Naive thymus-derived CD4-positive, alpha-beta T cell (primary cell): ENCODE measurements at regions not wholly inside any gene's neighbourhood (a gene's known extent, or its start where the extent isn't known, plus 50 kb on each side); places are given as distances from the start of the nearest gene placed in this dataset.

ENCODE experiments used
- ATAC-seq: fragments of 150-1000 bp; cut with Tn5 transposase; 2 replicates; pipeline ENCODE4 v1.10.0; 2021; ENCODE audit warnings: mild to moderate bottlenecking, moderate library complexity
- CTCF ChIA-PET: fragments of 350-600 bp; sonication (Branson Sonifier 250); formaldehyde crosslinking; loops from one replicate; lab custom pipeline; 2021; ENCODE audit warnings: antibody characterized with exemption; lab: Charles Lee
- POLR2A ChIA-PET: fragments of 350-600 bp; sonication (Branson Sonifier 250); formaldehyde crosslinking; loops from one replicate; lab custom pipeline; 2021; ENCODE audit warnings: antibody characterized with exemption, inconsistent platforms; lab: Charles Lee
- DNase-seq, 9 donors: peaks; one replicate each; pipeline versions ENCODE4 v3.0.0 to v3.0.0-alpha.2; 2020 to 2022; ENCODE audit warnings: mixed read lengths in 1 of 9
- H3K27ac ChIP-seq: one replicate; pipeline ENCODE4 v1.7.0; 2013; ENCODE audit warnings: mild to moderate bottlenecking, low read depth, low read length, moderate library complexity
- H3K27me3 ChIP-seq, 2 donors: one replicate each; pipeline ENCODE4 v1.7.0; 2013; ENCODE audit warnings: low read length in 2 of 2, mild to moderate bottlenecking in 2 of 2, moderate library complexity in 2 of 2; ENCODE audit not compliant: control insufficient read depth in 2 of 2, insufficient read depth in 2 of 2
- H3K36me3 ChIP-seq, 3 experiments: 1 replicate in 2 of 3; 2 replicates in 1 of 3; pipeline ENCODE4 v1.7.0; 2013; ENCODE audit warnings: low read length in 3 of 3, mild to moderate bottlenecking in 3 of 3, moderate library complexity in 1 of 3; ENCODE audit not compliant: insufficient read depth in 3 of 3, control insufficient read depth in 2 of 3
- H3K4me1 ChIP-seq, 2 donors: one replicate each; pipeline ENCODE4 v1.7.0; 2013; ENCODE audit warnings: low read length in 2 of 2, mild to moderate bottlenecking in 2 of 2, moderate library complexity in 1 of 2; ENCODE audit not compliant: control insufficient read depth in 2 of 2, insufficient read depth in 2 of 2
- H3K4me3 ChIP-seq: 2 replicates; pipeline ENCODE4 v1.7.0; 2013; ENCODE audit warnings: mild to moderate bottlenecking, low read length
- H3K9me3 ChIP-seq, 3 experiments: 1 replicate in 2 of 3; 2 replicates in 1 of 3; pipeline ENCODE4 v1.7.0; 2013; ENCODE audit warnings: low read length in 3 of 3; ENCODE audit not compliant: control insufficient read depth in 2 of 3
- H3K27ac Mint-ChIP-seq, 9 donors: one replicate each; pipeline ENCODE4 v1.8.0; 2020 to 2022; ENCODE audit warnings: mixed read lengths in 9 of 9, mild to moderate bottlenecking in 8 of 9, moderate library complexity in 5 of 9, inconsistent platforms in 2 of 9
- H3K27me3 Mint-ChIP-seq, 5 donors: one replicate each; pipeline ENCODE4 v1.8.0; 2021 to 2022; ENCODE audit warnings: mixed read lengths in 5 of 5, mild to moderate bottlenecking in 1 of 5
- H3K36me3 Mint-ChIP-seq, 5 donors: one replicate each; pipeline ENCODE4 v1.8.0; 2020 to 2022; ENCODE audit warnings: mixed read lengths in 5 of 5, mild to moderate bottlenecking in 3 of 5, inconsistent platforms in 1 of 5
- H3K4me1 Mint-ChIP-seq, 7 donors: one replicate each; pipeline ENCODE4 v1.8.0; 2020 to 2022; ENCODE audit warnings: mixed read lengths in 7 of 7, mild to moderate bottlenecking in 3 of 7, inconsistent platforms in 1 of 7
- H3K4me3 Mint-ChIP-seq, 10 donors: one replicate each; pipeline ENCODE4 v1.8.0; 2020 to 2022; ENCODE audit warnings: mild to moderate bottlenecking in 10 of 10, mixed read lengths in 10 of 10, moderate library complexity in 6 of 10, inconsistent platforms in 2 of 10
- H3K9me3 Mint-ChIP-seq, 11 donors: one replicate each; pipeline ENCODE4 v1.8.0; 2020 to 2022; ENCODE audit warnings: mixed read lengths in 11 of 11, mild to moderate bottlenecking in 4 of 11, inconsistent platforms in 1 of 11, moderate library complexity in 1 of 11
- intact Hi-C, 2 donors: fragments of 100-400 bp; cut with micrococcal nuclease; formaldehyde crosslinking; loops; one replicate each; pipeline ENCODE4 v1.15.1; 2023

- Mint-ChIP-seq H3K4me1 (no peaks in the 10 kb centered on the region), H3K36me3 (peaks cover 0 to 10% (median 2%) of the 10 kb centered on the region in 5 donors), H3K27me3 (peaks cover 8 to 68% (median 42%) of the 10 kb centered on the region in 5 donors), H3K9me3 (peaks cover 5 to 31% (median 16%) of the 10 kb centered on the region in 11 donors), H3K4me3 (no peak overlapping the region), H3K27ac (no peak overlapping the region)
- CTCF ChIA-PET: no interaction called here
- ATAC-seq: no peak
- no peak overlapping the region for H3K27ac ChIP-seq
- no peak for DNase-seq
- H3K27me3 ChIP-seq: no peaks in the 10 kb centered on the region
- H3K9me3 ChIP-seq: peaks cover 0 to 6% (median 0%) of the 10 kb centered on the region in 3 experiments
- no peak overlapping the region for H3K4me3 ChIP-seq
- intact Hi-C loops: no loop called here
- no peaks in the 10 kb centered on the region for H3K4me1 ChIP-seq
- POLR2A ChIA-PET: no interaction called here
- no peaks in the 10 kb centered on the region for H3K36me3 ChIP-seq
Measured at GRCh38 chr9:135310134-135310533, 169.4 kb upstream of the PPP1R26 start.

- no peak for ATAC-seq
- POLR2A ChIA-PET: no interaction called here
Measured at GRCh38 chr9:135315572-135315971, 164.0 kb upstream of the PPP1R26 start.

DNA sequence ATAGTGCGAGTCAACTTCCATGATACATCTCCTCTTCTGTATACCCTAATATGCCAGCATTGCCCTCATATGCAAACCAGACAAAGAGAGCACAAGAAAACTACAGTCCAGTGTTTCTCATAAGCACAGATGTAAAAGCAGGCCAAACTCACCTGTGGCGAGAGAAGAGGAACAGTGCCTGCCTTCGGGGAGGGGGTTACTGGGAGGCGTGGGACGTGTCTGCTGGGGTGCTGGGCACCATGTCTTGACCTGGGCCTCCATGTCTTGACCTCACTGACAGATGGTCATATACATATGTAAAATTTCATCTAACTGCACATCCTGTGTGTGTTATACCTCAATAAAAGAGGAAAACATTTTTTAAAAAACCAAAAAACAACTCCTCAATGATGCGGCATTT is 159.3 kb upstream of the PPP1R26 start:
- no peak overlapping the region for H3K27ac Mint-ChIP-seq
- Histone ChIP-seq H3K4me1 (no peaks in the 10 kb centered on the region), H3K4me3 (no peak overlapping the region), H3K27me3 (no peaks in the 10 kb centered on the region), H3K27ac (no peak overlapping the region), H3K9me3 (no peaks in the 10 kb centered on the region), H3K36me3 (no peaks in the 10 kb centered on the region)
- DNase-seq: no peak
- H3K27me3 Mint-ChIP-seq: peaks cover 0 to 12% (median 6%) of the 10 kb centered on the region in 5 donors
- no peaks in the 10 kb centered on the region for H3K4me1 Mint-ChIP-seq
- no peak overlapping the region for H3K4me3 Mint-ChIP-seq
- no peaks in the 10 kb centered on the region for H3K36me3 Mint-ChIP-seq
- no peak for ATAC-seq
- intact Hi-C loops: no loop called here
- CTCF ChIA-PET: no interaction called here
- POLR2A ChIA-PET: interaction anchor here (0.7 kb wide), 1 partner anchor 14 kb away, joined by 3 read pairs; no protein-coding TSS in a partner anchor
- peaks cover 0 to 1% (median 0%) of the 10 kb centered on the region in 11 donors for H3K9me3 Mint-ChIP-seq

More at GRCh38 chr9:135315572-135315971, 164.0 kb upstream of the PPP1R26 start:
- CTCF ChIA-PET: no interaction called here
- Mint-ChIP-seq H3K9me3 (peaks cover 5 to 29% (median 16%) of the 10 kb centered on the region in 11 donors), H3K4me1 (no peaks in the 10 kb centered on the region), H3K27me3 (peaks cover 16 to 30% (median 24%) of the 10 kb centered on the region in 5 donors), H3K36me3 (peaks cover 0 to 7% (median 2%) of the 10 kb centered on the region in 5 donors), H3K27ac (peak overlapping the region in 1 of 9 donors; percentile 65), H3K4me3 (no peak overlapping the region)
- intact Hi-C loops: no loop called here
- no peak for DNase-seq
- Histone ChIP-seq H3K9me3 (peaks cover 0 to 6% (median 0%) of the 10 kb centered on the region in 3 experiments), H3K27ac (no peak overlapping the region), H3K4me3 (no peak overlapping the region), H3K27me3 (no peaks in the 10 kb centered on the region), H3K36me3 (no peaks in the 10 kb centered on the region), H3K4me1 (no peaks in the 10 kb centered on the region)

DNA sequence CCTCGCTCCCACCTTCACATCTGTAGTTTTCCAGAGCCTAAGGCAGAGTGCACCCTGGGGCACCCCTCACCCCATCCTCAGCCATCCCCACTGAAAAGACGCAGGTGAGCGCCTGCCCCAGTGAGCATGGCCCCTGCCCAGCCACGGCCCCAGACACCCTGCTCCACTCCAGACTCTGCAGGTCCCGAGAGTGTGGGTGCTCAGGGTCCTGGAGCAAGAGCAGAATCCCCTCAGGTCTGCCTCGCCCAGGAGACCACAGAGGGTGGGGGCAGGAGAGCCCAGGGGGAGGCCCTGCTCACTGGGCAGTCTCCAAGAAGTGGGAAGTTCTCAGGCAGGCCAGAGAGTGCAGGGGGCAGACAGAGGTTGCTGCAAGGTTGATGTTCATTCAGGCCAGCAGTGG is 158.6 kb upstream of the PPP1R26 start:
- Histone ChIP-seq H3K4me1 (no peaks in the 10 kb centered on the region), H3K27me3 (no peaks in the 10 kb centered on the region), H3K36me3 (no peaks in the 10 kb centered on the region), H3K27ac (no peak overlapping the region), H3K9me3 (no peaks in the 10 kb centered on the region), H3K4me3 (no peak overlapping the region)
- DNase-seq (no peak), ATAC-seq (no peak)
- Mint-ChIP-seq H3K27ac (no peak overlapping the region), H3K4me1 (no peaks in the 10 kb centered on the region), H3K27me3 (peaks cover 0 to 11% (median 6%) of the 10 kb centered on the region in 5 donors), H3K36me3 (no peaks in the 10 kb centered on the region), H3K9me3 (peaks cover 0 to 1% (median 0%) of the 10 kb centered on the region in 11 donors), H3K4me3 (no peak overlapping the region)
- ChIA-PET CTCF (no interaction called here), POLR2A (no interaction called here)
- intact Hi-C loops: no loop called here

DNA sequence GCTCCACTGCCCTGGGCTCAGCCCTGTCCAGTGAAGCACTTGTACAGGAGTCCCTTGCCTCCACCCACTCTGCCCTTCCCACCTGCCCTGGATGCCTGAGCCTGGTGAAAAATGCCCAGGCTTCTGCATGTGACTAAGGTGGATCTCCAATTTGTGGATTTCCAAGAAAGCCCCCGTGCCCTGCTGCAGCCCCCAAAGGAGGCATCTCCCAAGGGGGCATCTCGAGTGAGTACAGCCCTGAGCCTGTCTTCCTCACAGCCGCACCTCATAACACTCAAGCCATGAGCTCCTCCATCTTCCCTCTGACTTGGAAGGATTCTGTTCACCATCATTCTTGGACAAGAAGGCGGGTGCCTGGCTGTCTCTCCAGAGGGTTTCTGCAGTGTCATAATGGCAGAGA is 158.0 kb upstream of the PPP1R26 start:
- ATAC-seq: no peak
- H3K4me1 ChIP-seq: no peaks in the 10 kb centered on the region
- no peak for DNase-seq
- Mint-ChIP-seq H3K4me3 (no peak overlapping the region), H3K27ac (no peak overlapping the region), H3K4me1 (no peaks in the 10 kb centered on the region), H3K9me3 (peaks cover 0 to 1% (median 0%) of the 10 kb centered on the region in 11 donors), H3K36me3 (no peaks in the 10 kb centered on the region), H3K27me3 (peaks cover 0 to 11% (median 4%) of the 10 kb centered on the region in 5 donors)
- H3K36me3 ChIP-seq: no peaks in the 10 kb centered on the region
- no peak overlapping the region for H3K27ac ChIP-seq
- H3K27me3 ChIP-seq: no peaks in the 10 kb centered on the region
- POLR2A ChIA-PET: no interaction called here
- H3K9me3 ChIP-seq: no peaks in the 10 kb centered on the region
- CTCF ChIA-PET: no interaction called here
- intact Hi-C loops: no loop called here
- H3K4me3 ChIP-seq: no peak overlapping the region

- H3K9me3 Mint-ChIP-seq: peaks cover 0 to 1% (median 0%) of the 10 kb centered on the region in 11 donors
- no peaks in the 10 kb centered on the region for H3K36me3 ChIP-seq
- H3K27ac ChIP-seq: no peak overlapping the region
- no peak overlapping the region for H3K27ac Mint-ChIP-seq
- H3K27me3 Mint-ChIP-seq: peaks cover 0 to 11% (median 8%) of the 10 kb centered on the region in 5 donors
- no peak for DNase-seq
- ATAC-seq: no peak
- no peak overlapping the region for H3K4me3 Mint-ChIP-seq
- H3K9me3 ChIP-seq: no peaks in the 10 kb centered on the region
- POLR2A ChIA-PET: no interaction called here
- H3K4me1 Mint-ChIP-seq: no peaks in the 10 kb centered on the region
- no peaks in the 10 kb centered on the region for H3K36me3 Mint-ChIP-seq
- intact Hi-C loops: no loop called here
- no peaks in the 10 kb centered on the region for H3K27me3 ChIP-seq
- H3K4me1 ChIP-seq: no peaks in the 10 kb centered on the region
- no peak overlapping the region for H3K4me3 ChIP-seq
- CTCF ChIA-PET: no interaction called here
Measured at GRCh38 chr9:135324329-135324728, 155.3 kb upstream of the PPP1R26 start.

DNA sequence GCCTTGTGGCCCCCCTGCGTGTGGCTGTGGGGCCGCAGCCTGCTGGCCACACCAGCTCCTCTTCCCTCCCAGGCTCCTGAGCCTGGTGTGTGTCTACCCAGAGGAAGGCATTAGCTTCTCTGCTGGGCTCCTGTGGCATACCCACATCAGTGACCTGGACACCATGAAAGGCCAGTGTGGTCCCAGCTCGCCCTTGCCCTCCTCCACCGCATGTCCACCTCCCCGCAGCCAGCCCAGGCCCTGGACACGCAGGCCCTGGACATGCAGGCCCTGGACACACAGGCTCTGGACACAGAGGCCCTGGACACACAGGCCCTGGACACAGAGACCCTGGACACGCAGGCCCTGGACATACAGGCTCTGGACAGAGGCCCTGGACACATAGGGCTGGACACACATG is 153.4 kb upstream of the PPP1R26 start:
- DNase-seq: no peak
- no peak overlapping the region for H3K4me3 Mint-ChIP-seq

More for the DNA sequence above, 153.4 kb upstream of the PPP1R26 start:
- Histone ChIP-seq H3K27ac (no peak overlapping the region), H3K36me3 (no peaks in the 10 kb centered on the region), H3K27me3 (no peaks in the 10 kb centered on the region), H3K4me1 (no peaks in the 10 kb centered on the region), H3K9me3 (no peaks in the 10 kb centered on the region), H3K4me3 (no peak overlapping the region)
- ATAC-seq: no peak
- no peak overlapping the region for H3K27ac Mint-ChIP-seq
- H3K4me1 Mint-ChIP-seq: no peaks in the 10 kb centered on the region
- intact Hi-C loops: no loop called here
- peaks cover 0 to 4% (median 0%) of the 10 kb centered on the region in 11 donors for H3K9me3 Mint-ChIP-seq
- ChIA-PET POLR2A (no interaction called here), CTCF (no interaction called here)
- H3K36me3 Mint-ChIP-seq: no peaks in the 10 kb centered on the region
- peaks cover 0 to 11% (median 8%) of the 10 kb centered on the region in 5 donors for H3K27me3 Mint-ChIP-seq
